Neuronal stem cell (in vitro differentiated cells): ENCODE measurements at regions not wholly inside any gene's neighbourhood (a gene's known extent, or its start where the extent isn't known, plus 50 kb on each side); places are given as distances from the start of the nearest gene placed in this dataset.

ENCODE experiments used
- DNase-seq: peaks from one replicate; pipeline ENCODE4 v3.0.0-alpha.2; 2013; ENCODE audit warnings: low spot score
- H2AFZ ChIP-seq: one replicate; pipeline ENCODE4 v1.6.1; 2013; ENCODE audit warnings: mild to moderate bottlenecking, low read length, inconsistent platforms
- H2AK5ac ChIP-seq: 2 replicates; pipeline ENCODE4 v1.6.1; 2013; ENCODE audit warnings: low read depth, mild to moderate bottlenecking, inconsistent platforms, low read length, moderate library complexity, mixed read lengths
- H2BK120ac ChIP-seq: 2 replicates; pipeline ENCODE4 v1.6.1; 2013; ENCODE audit warnings: low read depth, mild to moderate bottlenecking, inconsistent platforms, low read length, moderate library complexity, mixed read lengths
- H2BK12ac ChIP-seq: one replicate; pipeline ENCODE4 v1.6.1; 2013; ENCODE audit warnings: low read length, inconsistent platforms
- H2BK15ac ChIP-seq: 2 replicates; pipeline ENCODE4 v1.6.1; 2013; ENCODE audit warnings: mild to moderate bottlenecking, low read length, inconsistent platforms, mixed read lengths
- H2BK5ac ChIP-seq: one replicate; pipeline ENCODE4 v1.6.1; 2013; ENCODE audit warnings: inconsistent platforms, mild to moderate bottlenecking, low read length, moderate library complexity
- H3K14ac ChIP-seq: one replicate; pipeline ENCODE4 v1.6.1; 2013; ENCODE audit warnings: low read length, inconsistent platforms
- H3K18ac ChIP-seq: 2 replicates; pipeline ENCODE4 v1.6.1; 2013; ENCODE audit warnings: low read length, inconsistent platforms
- H3K23ac ChIP-seq: 2 replicates; pipeline ENCODE4 v1.6.1; 2013; ENCODE audit warnings: low read depth, mild to moderate bottlenecking, mixed read lengths, low read length, inconsistent platforms; ENCODE audit not compliant: poor library complexity
- H3K27ac ChIP-seq: replicated peaks from 3 replicates; pipeline ENCODE4 v1.5.1; 2013; ENCODE audit warnings: low read length, inconsistent platforms
- H3K27me3 ChIP-seq, 3 experiments: 2 replicates each; pipeline ENCODE4 v1.6.1; 2013; ENCODE audit warnings: low read length in 3 of 3, mild to moderate bottlenecking in 2 of 3, inconsistent platforms in 1 of 3, low read depth in 1 of 3, mixed read lengths in 1 of 3, moderate library complexity in 1 of 3; ENCODE audit not compliant: control insufficient read depth in 3 of 3, insufficient read depth in 3 of 3
- H3K36me3 ChIP-seq, 2 donors: replicated peaks in 1 of 2; 2 replicates each; pipeline ENCODE4 v1.6.1; 2013; ENCODE audit warnings: low read length in 2 of 2; ENCODE audit not compliant: control insufficient read depth in 2 of 2, insufficient read depth in 2 of 2
- H3K4ac ChIP-seq: 2 replicates; pipeline ENCODE4 v1.6.1; 2013; ENCODE audit warnings: inconsistent platforms, mild to moderate bottlenecking, low read length, moderate library complexity
- H3K4me1 ChIP-seq, 2 donors: 1 replicate in 1 of 2; 2 replicates in 1 of 2; pipeline ENCODE4 v1.6.1; 2013; ENCODE audit warnings: low read length in 2 of 2, low read depth in 1 of 2; ENCODE audit not compliant: control insufficient read depth in 2 of 2, insufficient read depth in 1 of 2
- H3K4me2 ChIP-seq: one replicate; pipeline ENCODE4 v1.6.1; 2013; ENCODE audit warnings: mild to moderate bottlenecking, low read length, inconsistent platforms; ENCODE audit not compliant: insufficient read depth, poor library complexity, severe bottlenecking
- H3K4me3 ChIP-seq, 2 donors: 2 replicates each; pipeline ENCODE4 v1.5.1; 2013; ENCODE audit warnings: low read length in 2 of 2, mild to moderate bottlenecking in 2 of 2, inconsistent platforms in 1 of 2, moderate library complexity in 1 of 2
- H3K79me1 ChIP-seq: one replicate; pipeline ENCODE4 v1.6.1; 2013; ENCODE audit warnings: low read depth, mild to moderate bottlenecking, inconsistent platforms, low read length, moderate library complexity
- H3K9ac ChIP-seq: one replicate; pipeline ENCODE4 v1.6.1; 2013; ENCODE audit warnings: mild to moderate bottlenecking, low read depth, low read length, inconsistent platforms; ENCODE audit not compliant: poor library complexity
- H3K9me3 ChIP-seq, 2 donors: replicated peaks in 1 of 2; 2 replicates each; pipeline versions ENCODE3 to v1.6.1; 2013; ENCODE audit warnings: low read length in 2 of 2, mild to moderate bottlenecking in 2 of 2, inconsistent platforms in 1 of 2, low read depth in 1 of 2, mixed read lengths in 1 of 2, moderate library complexity in 1 of 2; ENCODE audit not compliant: control insufficient read depth in 2 of 2, insufficient read depth in 1 of 2
- H4K8ac ChIP-seq: one replicate; pipeline ENCODE4 v1.6.1; 2013; ENCODE audit warnings: low read depth, mild to moderate bottlenecking, inconsistent platforms, low read length, moderate library complexity
- H4K91ac ChIP-seq: one replicate; pipeline ENCODE4 v1.6.1; 2013; ENCODE audit warnings: low read length, low read depth, mild to moderate bottlenecking, inconsistent platforms; ENCODE audit not compliant: poor library complexity
- WGBS, 2 donors: extraction: QIAGEN DNeasy Blood & Tissue Kit; methylation state at CpG; one replicate each; pipeline ENCODE4 v1.1.7; 2013; ENCODE audit warnings: missing lambda C conversion rate in 2 of 2, mixed read lengths in 1 of 2; ENCODE audit not compliant: insufficient read length in 2 of 2, insufficient replicate concordance in 1 of 2; ENCODE audit errors: extremely low coverage in 2 of 2; 5-methylcytosine and 5-hydroxymethylcytosine counted together

DNA sequence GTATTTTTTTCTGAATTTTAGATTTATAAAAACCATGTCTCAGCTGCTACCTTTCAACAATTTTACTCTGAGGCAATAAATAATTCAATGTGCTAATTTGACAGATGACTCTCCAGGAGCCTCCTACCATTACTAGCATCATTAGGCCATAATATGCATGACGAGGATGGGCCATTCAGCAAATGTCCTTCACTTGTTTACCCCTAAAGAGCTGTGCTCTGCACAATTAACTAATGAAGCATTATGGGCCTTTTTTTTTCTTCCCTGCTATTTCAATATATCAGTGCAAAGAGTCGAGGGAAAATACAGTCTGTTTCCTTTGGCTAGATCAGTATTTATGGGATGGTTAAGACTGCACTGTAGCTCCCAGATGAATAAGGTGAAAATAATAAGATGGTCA, 627.2 kb downstream of the ISL1 start:
- Histone ChIP-seq H3K9ac (no peak overlapping the region), H3K4ac (no peak overlapping the region), H2BK5ac (no peak overlapping the region), H3K9me3 (no peaks in the 10 kb centered on the region), H3K27ac (no peak overlapping the region), H2AK5ac (no peak overlapping the region), H4K91ac (no peak overlapping the region), H3K4me3 (no peak overlapping the region), H2BK12ac (no peak overlapping the region), H3K4me2 (no peak overlapping the region), H3K18ac (no peak overlapping the region), H3K4me1 (peaks cover 0 to 4% of the 10 kb centered on the region in 2 donors), H2BK15ac (no peak overlapping the region), H3K79me1 (no peaks in the 10 kb centered on the region), H3K23ac (no peak overlapping the region), H3K14ac (no peak overlapping the region), H3K36me3 (no peaks in the 10 kb centered on the region), H2BK120ac (no peak overlapping the region), H2AFZ (no peak overlapping the region), H4K8ac (no peak overlapping the region), H3K27me3 (peaks cover 0 to 88% (median 0%) of the 10 kb centered on the region in 3 experiments)
- WGBS, 2 donors, result no CpG with 5 or more reads among the region's 2 CpGs
- no peak for DNase-seq

- DNase-seq, result no peak
Measured at GRCh38 chr5:52013523-52013922, 630.3 kb downstream of the ISL1 start.

GRCh38 chr5:52015760-52016159, 632.5 kb downstream of the ISL1 start:
- H2AFZ ChIP-seq, result no peak overlapping the region

More at GRCh38 chr5:52013523-52013922, 630.3 kb downstream of the ISL1 start:
- H3K36me3 ChIP-seq, result no peaks in the 10 kb centered on the region
- H3K4me3 ChIP-seq, result no peak overlapping the region
- H4K8ac ChIP-seq, result no peak overlapping the region
- peaks cover 0 to 4% of the 10 kb centered on the region in 2 donors for H3K4me1 ChIP-seq
- H3K27me3 ChIP-seq, result peaks cover 0 to 82% (median 0%) of the 10 kb centered on the region in 3 experiments
- H2AK5ac ChIP-seq, result no peak overlapping the region
- no peak overlapping the region for H4K91ac ChIP-seq
- no peaks in the 10 kb centered on the region for H3K9me3 ChIP-seq
- H2AFZ ChIP-seq, result no peak overlapping the region
- H3K4ac ChIP-seq, result no peak overlapping the region
- H3K14ac ChIP-seq, result no peak overlapping the region
- no peak overlapping the region for H3K9ac ChIP-seq
- no peak overlapping the region for H3K4me2 ChIP-seq
- H3K18ac ChIP-seq, result no peak overlapping the region
- no peak overlapping the region for H2BK12ac ChIP-seq
- no peak overlapping the region for H3K27ac ChIP-seq
- H2BK15ac ChIP-seq, result no peak overlapping the region
- no CpG with 5 or more reads among the region's 1 CpG for WGBS, 2 donors
- no peaks in the 10 kb centered on the region for H3K79me1 ChIP-seq
- no peak overlapping the region for H3K23ac ChIP-seq
- H2BK5ac ChIP-seq, result no peak overlapping the region
- no peak overlapping the region for H2BK120ac ChIP-seq

GRCh38 chr5:52017567-52017966, 634.3 kb downstream of the ISL1 start:
- no peak overlapping the region for H3K23ac ChIP-seq
- no peak overlapping the region for H2BK120ac ChIP-seq
- H3K4me1 ChIP-seq, result peaks cover 0 to 4% of the 10 kb centered on the region in 2 donors
- WGBS, 2 donors, result no CpG with 5 or more reads among the region's 2 CpGs
- no peak overlapping the region for H2BK12ac ChIP-seq
- H2AFZ ChIP-seq, result no peak overlapping the region
- no peak overlapping the region for H3K14ac ChIP-seq
- H2BK5ac ChIP-seq, result no peak overlapping the region
- H3K4ac ChIP-seq, result no peak overlapping the region
- H3K79me1 ChIP-seq, result no peaks in the 10 kb centered on the region
- H2BK15ac ChIP-seq, result no peak overlapping the region
- H3K9me3 ChIP-seq, result no peaks in the 10 kb centered on the region
- DNase-seq, result no peak
- H4K8ac ChIP-seq, result no peak overlapping the region
- peaks cover 0 to 63% (median 0%) of the 10 kb centered on the region in 3 experiments for H3K27me3 ChIP-seq
- no peak overlapping the region for H3K27ac ChIP-seq
- no peak overlapping the region for H2AK5ac ChIP-seq
- H4K91ac ChIP-seq, result no peak overlapping the region
- no peak overlapping the region for H3K9ac ChIP-seq
- H3K18ac ChIP-seq, result no peak overlapping the region
- H3K4me3 ChIP-seq, result no peak overlapping the region
- no peak overlapping the region for H3K4me2 ChIP-seq
- H3K36me3 ChIP-seq, result no peaks in the 10 kb centered on the region

More at GRCh38 chr5:52015760-52016159, 632.5 kb downstream of the ISL1 start:
- peaks cover 0 to 65% (median 0%) of the 10 kb centered on the region in 3 experiments for H3K27me3 ChIP-seq
- H3K4ac ChIP-seq, result no peak overlapping the region
- DNase-seq, result no peak
- peaks cover 0 to 4% of the 10 kb centered on the region in 2 donors for H3K4me1 ChIP-seq
- no CpG with 5 or more reads among the region's 5 CpGs for WGBS, 2 donors
- no peak overlapping the region for H2BK5ac ChIP-seq
- no peaks in the 10 kb centered on the region for H3K36me3 ChIP-seq
- H4K91ac ChIP-seq, result no peak overlapping the region
- no peak overlapping the region for H2BK12ac ChIP-seq
- H3K4me3 ChIP-seq, result no peak overlapping the region
- H3K18ac ChIP-seq, result no peak overlapping the region
- H3K9me3 ChIP-seq, result no peaks in the 10 kb centered on the region
- no peak overlapping the region for H3K27ac ChIP-seq
- H3K4me2 ChIP-seq, result no peak overlapping the region
- no peak overlapping the region for H2BK120ac ChIP-seq
- H2AK5ac ChIP-seq, result no peak overlapping the region
- no peak overlapping the region for H4K8ac ChIP-seq
- H3K23ac ChIP-seq, result no peak overlapping the region
- no peak overlapping the region for H2BK15ac ChIP-seq
- H3K14ac ChIP-seq, result no peak overlapping the region
- no peaks in the 10 kb centered on the region for H3K79me1 ChIP-seq
- no peak overlapping the region for H3K9ac ChIP-seq
